Chondrocyte (in vitro differentiated cells): ENCODE measurements at regions not wholly inside any gene's neighbourhood (a gene's known extent, or its start where the extent isn't known, plus 50 kb on each side); places are given as distances from the start of the nearest gene placed in this dataset.

Source experiments
- DNase-seq: peaks from one replicate; pipeline ENCODE4 v3.0.0; 2021; ENCODE audit warnings: mixed read lengths, low spot score
- H3K27ac Mint-ChIP-seq: one replicate; pipeline ENCODE4 v1.8.0; 2021; ENCODE audit warnings: mild to moderate bottlenecking, moderate library complexity, mixed read lengths; ENCODE audit not compliant: unreplicated experiment
- H3K27me3 Mint-ChIP-seq: 2 replicates; pipeline ENCODE4 v1.8.0; 2021; ENCODE audit warnings: low read depth, mixed read lengths
- H3K36me3 Mint-ChIP-seq: 2 replicates; pipeline ENCODE4 v1.8.0; 2021; ENCODE audit warnings: low read depth, mixed read lengths
- H3K4me1 Mint-ChIP-seq: 2 replicates; pipeline ENCODE4 v1.8.0; 2021; ENCODE audit warnings: low read depth, mild to moderate bottlenecking, mixed read lengths
- H3K4me3 Mint-ChIP-seq: one replicate; pipeline ENCODE4 v1.8.0; 2021; ENCODE audit warnings: mild to moderate bottlenecking, moderate library complexity, mixed read lengths; ENCODE audit not compliant: unreplicated experiment
- H3K9me3 Mint-ChIP-seq: 2 replicates; pipeline ENCODE4 v1.8.0; 2021; ENCODE audit warnings: low read depth, mixed read lengths
- TF ChIP-seq, protein P1 (sequence below): fragments of 200-600 bp; sonication (generic); IDR thresholded peaks from 2 replicates; pipeline ENCODE4 v1.5.0; 2021; ENCODE audit warnings: antibody characterized with exemption, mild to moderate bottlenecking, moderate library complexity

DNA sequence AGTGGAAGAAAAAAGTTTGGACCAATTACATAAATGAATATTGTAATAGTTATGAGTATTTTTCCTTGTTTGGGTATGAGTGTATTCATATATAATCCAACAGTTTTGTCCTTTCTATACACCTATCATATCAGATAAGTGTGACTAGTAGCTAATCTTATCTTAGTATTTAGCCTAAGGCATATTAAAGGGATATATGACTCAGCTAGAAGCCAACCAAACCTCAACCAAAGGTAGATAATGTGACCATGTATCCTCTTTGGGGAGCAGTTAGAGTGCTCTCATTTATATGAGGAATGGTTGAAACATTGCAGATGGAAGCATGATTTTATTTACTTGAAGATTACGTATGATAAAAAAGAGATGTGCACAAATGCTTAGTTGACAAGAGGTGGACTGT lies 370.0 kb upstream of the CTNND2 start:
- peaks cover 8% of the 10 kb centered on the region for H3K27me3 Mint-ChIP-seq
- H3K27ac Mint-ChIP-seq: no peak overlapping the region
- H3K36me3 Mint-ChIP-seq: no peaks in the 10 kb centered on the region
- DNase-seq: no peak
- TF ChIP-seq, protein P1, sequence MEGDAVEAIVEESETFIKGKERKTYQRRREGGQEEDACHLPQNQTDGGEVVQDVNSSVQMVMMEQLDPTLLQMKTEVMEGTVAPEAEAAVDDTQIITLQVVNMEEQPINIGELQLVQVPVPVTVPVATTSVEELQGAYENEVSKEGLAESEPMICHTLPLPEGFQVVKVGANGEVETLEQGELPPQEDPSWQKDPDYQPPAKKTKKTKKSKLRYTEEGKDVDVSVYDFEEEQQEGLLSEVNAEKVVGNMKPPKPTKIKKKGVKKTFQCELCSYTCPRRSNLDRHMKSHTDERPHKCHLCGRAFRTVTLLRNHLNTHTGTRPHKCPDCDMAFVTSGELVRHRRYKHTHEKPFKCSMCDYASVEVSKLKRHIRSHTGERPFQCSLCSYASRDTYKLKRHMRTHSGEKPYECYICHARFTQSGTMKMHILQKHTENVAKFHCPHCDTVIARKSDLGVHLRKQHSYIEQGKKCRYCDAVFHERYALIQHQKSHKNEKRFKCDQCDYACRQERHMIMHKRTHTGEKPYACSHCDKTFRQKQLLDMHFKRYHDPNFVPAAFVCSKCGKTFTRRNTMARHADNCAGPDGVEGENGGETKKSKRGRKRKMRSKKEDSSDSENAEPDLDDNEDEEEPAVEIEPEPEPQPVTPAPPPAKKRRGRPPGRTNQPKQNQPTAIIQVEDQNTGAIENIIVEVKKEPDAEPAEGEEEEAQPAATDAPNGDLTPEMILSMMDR: no peak
- H3K4me1 Mint-ChIP-seq: no peaks in the 10 kb centered on the region
- no peak overlapping the region for H3K4me3 Mint-ChIP-seq
- H3K9me3 Mint-ChIP-seq: no peaks in the 10 kb centered on the region

DNA sequence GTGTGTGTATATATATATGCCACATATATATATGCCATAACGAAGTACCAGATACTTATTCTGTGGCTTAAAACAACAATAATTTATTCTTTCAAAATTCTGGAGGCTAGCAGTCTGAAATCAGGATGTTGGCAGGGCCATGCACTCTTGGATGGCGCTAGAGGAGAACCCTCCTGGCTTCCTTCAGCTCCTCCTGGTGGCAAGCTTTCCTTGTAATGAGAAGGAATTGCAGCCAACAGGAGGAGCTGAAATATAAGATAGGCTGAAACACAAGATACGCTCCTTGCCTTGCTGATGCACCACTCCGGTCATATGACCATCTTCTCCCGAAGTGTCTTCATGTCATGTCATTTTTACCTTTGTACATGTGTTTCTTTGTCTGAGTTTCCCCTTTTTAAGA lies 368.1 kb upstream of the CTNND2 start:
- H3K36me3 Mint-ChIP-seq: no peaks in the 10 kb centered on the region
- peaks cover 8% of the 10 kb centered on the region for H3K27me3 Mint-ChIP-seq
- H3K9me3 Mint-ChIP-seq: no peaks in the 10 kb centered on the region
- H3K4me1 Mint-ChIP-seq: no peaks in the 10 kb centered on the region
- H3K27ac Mint-ChIP-seq: no peak overlapping the region
- no peak for DNase-seq
- no peak overlapping the region for H3K4me3 Mint-ChIP-seq
- TF ChIP-seq, protein P1: peak; percentile 23

DNA sequence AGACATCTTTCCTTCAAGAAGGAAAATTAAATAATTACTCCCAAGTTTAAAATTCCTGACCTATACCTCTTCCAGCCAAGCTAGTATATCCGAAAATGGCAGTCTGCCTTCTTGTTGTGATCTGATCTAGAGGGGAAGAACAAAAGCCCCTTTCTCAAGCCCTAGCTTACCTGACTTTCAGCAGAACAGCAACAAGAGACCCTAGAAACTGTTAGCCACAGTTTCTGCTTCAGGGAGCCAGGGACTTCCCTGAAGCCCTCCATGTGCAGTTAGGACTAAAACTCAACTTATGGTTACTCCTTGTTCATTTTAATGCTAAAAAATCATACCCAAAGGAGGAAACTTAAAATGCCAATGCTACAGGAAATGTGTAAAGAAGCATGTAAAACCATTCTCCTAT lies 366.7 kb upstream of the CTNND2 start:
- Mint-ChIP-seq H3K36me3 (no peaks in the 10 kb centered on the region), H3K9me3 (no peaks in the 10 kb centered on the region), H3K27ac (no peak overlapping the region), H3K4me3 (no peak overlapping the region), H3K4me1 (no peaks in the 10 kb centered on the region), H3K27me3 (peaks cover 4% of the 10 kb centered on the region)
- DNase-seq: no peak
- TF ChIP-seq, protein P1: no peak

DNA sequence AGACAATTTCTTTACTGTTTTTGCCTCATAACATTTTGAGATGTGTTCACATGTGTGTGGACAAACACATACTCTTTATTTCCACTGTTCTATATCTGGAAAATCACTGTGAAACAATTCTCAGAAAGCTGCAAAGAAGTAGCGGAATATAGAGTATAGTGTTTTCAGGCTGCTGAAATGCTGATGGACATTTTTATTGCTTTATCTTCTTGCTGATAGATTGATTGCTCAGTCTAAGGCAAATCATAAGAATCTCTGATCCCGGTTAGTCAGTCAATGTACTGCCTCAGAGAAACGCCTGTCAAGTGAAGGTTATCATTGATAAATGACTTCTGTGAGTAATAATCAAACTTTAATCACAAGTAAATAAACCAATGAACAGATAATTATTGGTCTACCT lies 364.9 kb upstream of the CTNND2 start:
- Mint-ChIP-seq H3K27me3 (peaks cover 4% of the 10 kb centered on the region), H3K9me3 (no peaks in the 10 kb centered on the region)
- DNase-seq: no peak

DNA sequence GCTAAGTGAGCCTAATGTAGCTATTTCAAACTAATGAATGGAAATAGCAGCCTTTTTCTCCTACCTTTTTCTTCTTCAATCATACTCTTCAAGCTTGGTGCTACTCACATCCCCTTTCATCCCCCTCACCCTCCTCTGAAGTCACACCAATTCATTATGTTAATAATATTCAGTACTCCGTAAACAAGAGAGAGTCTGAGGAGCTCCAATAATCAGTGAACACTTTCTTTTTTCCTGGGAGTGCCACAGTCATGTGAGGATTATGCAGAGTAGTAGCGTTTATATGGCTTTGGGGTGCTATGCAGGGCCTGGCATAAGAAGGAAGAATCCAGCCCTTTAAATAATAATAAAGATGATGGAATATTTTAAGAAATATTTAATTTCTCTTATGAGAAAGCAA lies 354.3 kb upstream of the CTNND2 start:
- TF ChIP-seq, protein P1: no peak
- no peak for DNase-seq
- Mint-ChIP-seq H3K27me3 (peaks cover 4% of the 10 kb centered on the region), H3K9me3 (peaks cover 8% of the 10 kb centered on the region), H3K4me1 (no peaks in the 10 kb centered on the region), H3K27ac (no peak overlapping the region), H3K4me3 (no peak overlapping the region), H3K36me3 (no peaks in the 10 kb centered on the region)

More for the DNA sequence above, 364.9 kb upstream of the CTNND2 start:
- no peaks in the 10 kb centered on the region for H3K36me3 Mint-ChIP-seq
- H3K4me1 Mint-ChIP-seq: no peaks in the 10 kb centered on the region
- TF ChIP-seq, protein P1: no peak
- H3K27ac Mint-ChIP-seq: no peak overlapping the region
- H3K4me3 Mint-ChIP-seq: no peak overlapping the region
